ENCODE measurements at regions not wholly inside any gene's neighbourhood (a gene's known extent, or its start where the extent isn't known, plus 50 kb on each side); places are given as distances from the start of the nearest gene placed in this dataset.

GRCh38 chr12:11967376-11968047 is 103.2 kb upstream of the BCL2L14 start:
- TF ChIP-seq CTCF (IDR thresholded peaks at IDR 0.05) = no peak
- no peak for TF ChIP-seq POLR2A (IDR thresholded peaks at IDR 0.05)
